ENCODE measurements at regions not wholly inside any gene's neighbourhood (a gene's known extent, or its start where the extent isn't known, plus 50 kb on each side); places are given as distances from the start of the nearest gene placed in this dataset.
"Not testable (repeated sequence)": the region's sequence is repeated elsewhere in the genome, so short reads cannot be mapped to it uniquely, and the experiment has no call there.

DNA sequence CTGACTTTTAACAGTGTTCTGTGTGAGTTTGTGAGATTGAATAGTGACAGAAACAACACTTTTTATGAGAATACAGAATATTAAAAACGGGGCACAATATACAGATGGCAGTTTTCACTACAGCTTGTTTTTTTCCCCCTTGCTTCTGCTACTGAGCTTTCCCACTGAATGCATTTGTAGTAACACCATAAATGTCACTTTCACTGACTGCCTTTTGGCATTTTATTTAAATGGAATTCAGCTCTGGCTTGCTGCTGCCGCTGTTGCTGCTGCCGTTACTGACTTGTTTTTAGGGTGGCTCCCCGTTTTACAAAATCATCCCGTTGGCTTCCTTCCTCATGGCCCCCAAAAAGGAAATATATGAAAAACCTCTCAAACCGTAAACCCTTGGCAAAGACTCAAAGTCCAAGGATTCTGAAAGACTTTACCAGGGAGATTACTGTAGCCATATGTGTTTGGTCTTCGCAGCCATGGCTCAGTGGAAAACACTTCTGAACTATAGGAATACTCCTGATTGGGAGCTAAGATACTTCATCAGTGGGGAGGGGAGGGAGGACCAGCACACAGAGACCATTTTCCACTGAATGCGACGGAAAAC, 151.0 kb downstream of the NUF2 start:
- no peak for DNase-seq (ENCODE audit: low read depth)

DNA sequence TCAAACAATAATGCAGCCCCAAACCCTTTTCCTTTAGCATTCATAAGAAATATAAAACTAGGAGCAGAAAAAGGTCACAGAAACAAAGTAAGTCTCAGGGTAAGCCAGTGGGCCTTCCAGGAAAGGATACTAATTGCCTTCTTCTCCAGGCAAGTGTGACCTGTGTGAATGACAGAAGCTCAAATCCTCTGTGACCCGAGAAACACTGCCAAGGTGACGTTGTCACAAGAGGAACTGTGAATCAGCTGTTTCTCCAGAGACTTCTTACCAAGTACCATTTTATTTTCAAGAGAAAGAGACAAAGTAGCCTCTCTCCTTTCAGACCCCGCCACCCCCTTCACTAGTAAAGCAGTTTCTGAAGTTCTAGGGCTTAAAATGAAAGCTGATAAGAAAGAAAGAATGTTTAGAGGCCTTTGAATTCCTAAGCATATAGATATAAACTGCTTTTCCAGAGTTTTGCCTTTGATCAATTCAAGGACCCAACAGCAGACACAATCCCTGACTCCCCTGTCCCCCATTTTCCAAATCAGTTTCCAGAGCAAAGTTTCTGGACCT, 155.6 kb downstream of the NUF2 start:
- no peak for DNase-seq (ENCODE audit: low read depth)

DNA sequence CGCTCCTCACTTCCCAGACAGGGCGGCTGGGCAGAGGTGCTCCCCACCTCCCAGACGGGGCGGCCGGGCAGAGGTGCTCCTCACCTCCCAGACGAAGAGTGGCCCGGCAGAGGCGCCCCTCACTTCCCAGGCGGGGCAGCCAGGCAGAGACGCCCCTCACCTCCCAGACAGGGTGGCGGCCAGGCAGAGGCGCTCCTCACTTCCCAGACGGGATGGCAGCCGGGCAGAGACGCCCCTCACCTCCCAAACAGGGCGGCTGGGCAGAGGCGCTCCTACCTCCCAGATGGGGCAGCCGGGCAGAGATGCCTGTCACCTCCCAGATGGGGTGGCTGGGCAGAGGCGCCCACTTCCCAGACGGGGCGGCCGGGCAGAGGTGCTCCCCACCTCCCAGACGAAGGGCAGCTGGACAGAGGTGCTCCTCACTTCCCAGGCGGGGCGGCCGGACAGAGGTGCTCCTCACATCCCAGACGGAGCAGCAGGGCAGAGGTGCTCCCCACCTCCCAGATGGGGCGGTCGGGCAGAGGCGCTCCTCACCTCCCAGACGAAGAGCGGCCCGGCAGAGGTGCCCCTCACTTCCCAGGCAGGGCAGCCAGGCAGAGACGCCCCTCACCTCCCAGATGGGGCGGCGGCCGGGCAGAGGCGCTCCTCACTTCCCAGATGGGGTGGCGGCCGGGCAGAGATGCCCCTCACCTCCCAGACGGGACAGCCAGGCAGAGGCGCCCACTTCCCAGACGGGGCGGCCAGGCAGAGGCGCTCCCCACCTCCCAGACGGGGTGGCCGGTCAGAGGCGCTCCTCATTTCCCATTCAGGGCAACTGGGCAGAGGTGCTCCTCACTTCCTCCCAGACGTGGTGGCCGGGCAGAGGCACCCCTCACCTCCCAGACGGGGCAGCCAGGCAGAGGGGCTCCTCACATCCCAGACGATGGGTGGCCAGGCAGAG, 176.9 kb downstream of the NUF2 start:
- not testable (repeated sequence) for DNase-seq (ENCODE audit: low read depth)

DNA sequence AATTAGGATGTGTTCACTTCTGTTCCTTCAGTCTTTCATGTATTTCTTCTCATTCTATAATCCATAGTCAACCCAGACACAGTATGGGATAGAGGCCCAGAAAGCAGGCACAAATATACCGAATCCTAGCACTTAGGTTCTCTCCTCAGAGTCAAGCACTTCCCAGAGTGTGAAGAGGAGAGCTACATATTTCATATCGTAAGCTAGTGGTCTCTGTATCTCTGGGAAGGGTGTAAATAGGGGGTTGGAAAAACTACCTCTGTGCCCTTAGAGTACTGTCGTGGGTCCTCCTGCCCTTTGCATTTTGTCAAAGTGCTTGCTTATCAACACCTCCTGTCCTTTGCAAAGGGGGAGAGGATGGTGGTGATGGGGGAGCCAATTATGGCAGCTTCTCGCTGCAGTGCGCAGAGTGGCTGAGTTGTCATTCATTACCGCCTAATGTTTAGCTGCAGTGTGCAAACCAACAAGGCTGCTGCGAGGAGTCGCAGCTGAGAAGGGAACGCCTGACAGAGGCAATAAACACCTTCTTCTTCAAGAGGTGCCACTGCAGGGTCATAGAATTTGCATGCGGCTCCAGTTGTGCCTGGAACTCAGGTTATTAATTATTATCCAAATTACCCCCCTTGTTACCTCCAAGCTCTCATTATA, 182.7 kb downstream of the NUF2 start:
- no peak for DNase-seq (ENCODE audit: low read depth)

DNA sequence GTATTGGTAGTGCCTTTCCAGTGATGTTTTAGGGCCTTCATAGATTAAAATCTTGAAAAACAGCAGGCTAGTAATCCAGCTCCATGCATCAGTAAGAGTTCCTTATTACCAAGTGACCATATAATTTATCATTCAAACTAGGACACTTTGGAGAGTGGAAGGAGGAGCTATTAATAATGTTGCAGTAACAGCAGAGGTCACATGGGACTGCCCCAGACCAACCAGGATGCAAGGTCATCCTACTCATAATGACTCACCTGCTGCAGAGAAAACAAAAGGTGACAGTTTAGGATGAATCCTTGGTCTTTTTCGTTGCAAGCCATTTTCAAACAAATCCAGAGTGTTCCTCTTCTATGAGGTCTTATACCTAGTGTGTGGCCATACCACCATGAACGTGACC, 187.4 kb downstream of the NUF2 start:
- DNase-seq (ENCODE audit: low read depth) = no peak

DNA sequence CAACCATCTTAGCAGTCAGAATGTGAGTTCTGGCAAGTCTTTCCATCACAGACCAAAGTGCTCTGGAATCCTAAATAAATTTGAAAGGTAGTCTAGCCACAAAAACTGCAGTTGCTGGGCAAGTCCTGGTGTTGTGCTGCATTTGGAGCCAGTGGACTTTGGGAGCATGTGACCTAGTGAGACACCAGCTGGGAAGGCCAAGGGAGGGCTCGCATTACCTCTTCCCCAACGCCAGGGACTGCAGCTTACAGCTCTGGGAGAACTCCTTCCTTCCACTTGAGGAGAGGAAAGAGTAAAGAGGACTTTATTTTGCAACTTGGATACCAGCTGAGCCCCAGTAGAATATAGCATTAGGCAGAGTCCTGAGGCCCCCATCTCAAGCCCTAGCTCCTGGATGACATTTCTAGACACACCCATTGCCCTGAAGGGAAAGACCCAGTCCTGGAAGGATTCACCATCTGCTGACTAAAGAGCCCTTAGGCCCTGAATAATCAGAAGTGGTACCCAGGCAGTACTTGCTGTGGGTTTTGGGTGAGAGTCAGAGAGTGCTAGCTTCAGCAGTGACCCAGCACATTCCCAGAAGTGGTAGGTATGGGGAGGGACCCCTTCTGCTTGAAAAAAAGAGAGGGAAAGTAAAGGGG, 190.7 kb downstream of the NUF2 start:
- DNase-seq (ENCODE audit: low read depth) = no peak

DNA sequence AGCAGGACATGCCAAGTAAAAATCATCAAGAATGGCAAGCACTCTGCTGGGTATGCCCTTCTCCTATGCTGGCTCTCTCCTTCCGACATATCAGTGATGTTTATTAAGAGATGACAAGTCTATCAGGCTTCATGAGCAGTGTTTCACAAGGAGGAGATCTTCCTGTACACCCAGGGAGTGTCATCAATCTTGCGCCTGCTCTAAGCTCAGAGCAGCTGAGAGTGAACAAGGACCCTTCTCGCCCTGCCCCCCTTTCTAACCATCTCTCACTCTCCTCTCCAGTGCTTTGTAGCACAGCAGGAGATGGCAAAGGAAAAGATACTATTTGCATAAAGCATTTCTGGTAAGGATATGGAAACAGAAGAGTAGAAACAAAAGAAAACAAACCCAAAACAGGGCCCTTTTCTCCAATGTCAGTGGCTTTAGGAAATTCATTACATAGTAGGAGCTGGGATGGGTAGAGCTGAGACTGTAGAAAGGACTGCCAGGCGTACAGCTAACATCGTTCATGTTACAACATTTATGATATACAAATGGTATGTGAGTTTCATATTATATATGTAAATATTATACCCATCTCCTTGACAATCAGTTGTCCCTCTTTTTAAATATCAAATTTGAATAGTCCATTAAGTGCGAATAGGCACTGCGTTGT, 201.7 kb downstream of the NUF2 start:
- DNase-seq (ENCODE audit: low read depth) = no peak

DNA sequence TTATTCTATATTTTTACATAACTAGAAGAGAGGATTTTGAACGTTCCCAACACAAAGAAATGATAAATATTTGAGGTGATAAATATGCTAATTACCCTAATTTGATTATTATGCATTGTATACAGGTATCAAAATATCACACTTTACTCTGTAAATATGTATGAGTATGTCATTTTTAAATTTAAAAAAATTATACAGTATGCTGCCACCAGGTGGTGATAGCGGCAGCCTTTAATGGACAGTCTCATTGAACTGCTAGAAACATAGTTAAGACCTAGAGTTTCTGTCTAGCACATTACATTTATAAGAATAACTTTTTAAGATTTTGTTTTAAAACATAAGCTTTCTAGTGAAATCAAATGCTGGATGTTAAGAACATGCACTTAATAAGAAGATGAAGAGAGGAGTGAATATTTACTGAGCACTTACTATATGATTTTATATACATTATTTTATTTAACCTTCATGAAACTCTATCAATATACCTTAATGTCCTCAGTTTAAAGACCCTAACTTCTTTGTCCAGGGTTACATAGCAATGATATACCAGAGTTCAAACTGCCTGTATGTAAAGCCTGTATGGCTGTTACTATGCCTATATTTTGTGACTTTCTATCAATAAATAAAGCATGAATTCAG, 207.1 kb downstream of the NUF2 start:
- DNase-seq (ENCODE audit: low read depth) = peak; percentile 5

DNA sequence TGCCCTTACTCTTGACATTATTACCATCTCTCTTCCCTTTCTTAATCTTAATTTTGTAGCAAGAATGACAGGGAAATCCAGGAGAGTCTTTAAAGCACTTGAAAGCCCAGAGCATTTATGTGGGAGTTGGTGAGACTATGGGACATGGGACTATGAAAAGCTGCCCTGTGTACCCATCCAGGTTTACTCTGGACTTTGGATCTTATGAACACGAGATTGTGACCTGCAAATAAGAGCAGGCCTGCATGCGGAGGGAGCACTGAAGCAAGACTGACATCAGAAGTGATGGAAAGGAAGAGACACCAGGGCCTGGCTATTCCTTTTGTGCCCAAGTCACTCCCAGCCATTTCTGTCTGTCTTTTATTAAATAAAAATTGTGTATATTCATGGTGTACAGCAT, 209.6 kb downstream of the NUF2 start:
- DNase-seq (ENCODE audit: low read depth) = no peak

DNA sequence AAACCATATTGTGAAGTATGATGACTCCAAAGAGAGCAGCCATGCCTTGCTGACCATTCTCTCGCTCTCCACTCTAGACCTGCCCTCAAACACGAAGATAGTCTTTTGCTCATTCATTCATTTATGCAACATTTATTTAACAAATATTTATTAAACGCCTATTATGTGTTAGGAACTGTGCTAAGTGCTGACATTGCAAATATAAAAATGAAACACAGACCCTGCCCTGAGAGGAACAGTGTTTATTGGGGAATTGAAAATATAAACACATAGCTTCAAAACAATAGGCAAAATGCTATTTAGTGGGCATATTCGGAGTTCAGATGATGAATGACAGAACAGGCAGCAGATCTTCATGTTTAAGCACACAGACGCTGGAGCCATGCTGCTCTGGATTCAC, 213.6 kb downstream of the NUF2 start:
- DNase-seq (ENCODE audit: low read depth) = no peak

DNA sequence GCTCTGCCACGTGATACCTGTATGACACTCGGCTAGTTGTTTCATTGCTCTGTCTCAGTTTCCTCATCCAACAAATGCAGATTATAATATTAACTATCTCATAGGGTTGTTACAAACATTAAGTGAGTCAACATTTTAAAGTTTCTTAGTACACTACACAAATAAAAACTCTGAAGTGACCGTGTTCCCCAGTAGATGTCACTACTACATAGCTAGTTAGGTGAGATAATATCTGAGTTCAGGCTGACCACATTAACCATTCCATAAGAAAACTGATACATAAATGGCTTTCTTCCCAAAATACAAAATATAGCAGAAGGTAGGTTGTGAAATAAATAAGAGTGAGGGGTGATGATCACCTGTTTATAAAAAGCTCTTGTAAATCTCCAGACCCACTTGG, 214.1 kb downstream of the NUF2 start:
- peak; percentile 55 for DNase-seq (ENCODE audit: low read depth)

DNA sequence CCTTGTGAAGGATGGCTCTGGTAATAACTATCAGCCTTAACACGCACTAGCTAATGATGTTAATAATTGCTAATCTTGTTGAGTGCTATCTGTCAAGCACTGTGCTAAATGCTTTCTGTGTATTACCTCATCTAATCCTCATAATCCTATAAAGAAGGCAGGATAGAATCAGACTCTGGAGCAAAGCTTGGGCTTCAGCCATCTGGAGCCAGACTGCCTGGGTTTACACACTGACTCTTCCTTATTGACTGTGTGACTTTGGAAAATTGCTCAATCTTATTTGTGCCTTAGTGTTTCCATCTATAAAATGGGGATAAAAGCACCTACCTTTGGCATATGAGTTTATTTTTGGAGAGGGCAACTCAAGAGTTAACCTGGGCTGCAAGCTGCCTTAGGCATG, 216.1 kb downstream of the NUF2 start:
- DNase-seq (ENCODE audit: low read depth) = no peak

DNA sequence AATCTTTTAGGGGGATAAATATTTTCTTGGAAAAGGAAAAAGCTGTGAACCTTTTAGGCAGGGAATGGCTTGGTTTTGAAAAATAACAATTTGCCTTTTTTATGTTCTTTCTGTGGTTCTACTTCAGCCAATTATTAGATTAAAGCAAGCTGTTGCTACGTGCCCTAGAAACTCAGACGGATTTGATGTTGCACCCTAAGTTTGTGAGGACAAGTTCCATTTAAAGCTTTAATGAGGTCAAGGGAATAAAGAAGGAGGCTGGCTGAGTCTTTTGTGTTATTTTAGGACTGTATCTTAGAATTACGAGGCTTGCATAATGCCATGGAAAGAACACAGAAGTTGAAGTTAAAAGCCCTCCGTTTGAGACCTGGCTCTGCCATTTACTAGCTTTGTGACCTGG, 216.9 kb downstream of the NUF2 start:
- DNase-seq (ENCODE audit: low read depth) = no peak

DNA sequence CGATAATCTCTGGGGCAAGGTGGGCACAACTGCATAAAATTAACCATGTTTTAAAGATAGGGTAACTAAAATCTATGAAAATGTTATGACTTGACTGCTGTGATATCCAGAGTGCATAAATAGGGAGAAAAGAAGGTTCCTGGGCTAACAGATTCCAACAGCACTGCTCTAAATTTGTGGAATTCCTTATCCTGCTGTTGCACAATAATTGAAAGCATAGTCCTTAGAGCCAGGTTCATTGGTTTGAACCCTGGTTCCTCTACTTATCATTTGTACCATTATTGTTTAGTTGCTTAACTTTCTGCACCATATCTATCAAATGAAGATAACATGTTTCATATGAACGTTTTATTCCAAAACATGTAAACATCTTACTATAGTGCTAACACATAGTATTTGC, 219.0 kb downstream of the NUF2 start:
- DNase-seq (ENCODE audit: low read depth) = no peak

DNA sequence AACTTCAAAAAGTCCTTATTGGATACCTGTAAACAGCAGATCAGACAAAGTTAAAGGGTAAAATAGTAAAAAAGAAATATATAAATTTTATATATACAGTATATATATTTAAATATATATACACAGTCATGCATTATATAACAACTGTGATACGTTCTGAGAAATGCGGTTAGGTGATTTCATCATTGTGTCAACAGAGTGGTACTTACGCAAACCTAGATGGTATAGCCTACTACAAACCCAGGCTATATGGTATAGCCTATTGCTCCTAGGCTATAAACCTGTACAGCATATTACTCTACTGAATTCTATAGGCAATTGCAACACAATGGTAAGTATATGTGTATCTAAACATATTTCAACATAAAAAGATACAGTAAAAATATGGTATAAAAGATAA, 222.7 kb downstream of the NUF2 start:
- no peak for DNase-seq (ENCODE audit: low read depth)

DNA sequence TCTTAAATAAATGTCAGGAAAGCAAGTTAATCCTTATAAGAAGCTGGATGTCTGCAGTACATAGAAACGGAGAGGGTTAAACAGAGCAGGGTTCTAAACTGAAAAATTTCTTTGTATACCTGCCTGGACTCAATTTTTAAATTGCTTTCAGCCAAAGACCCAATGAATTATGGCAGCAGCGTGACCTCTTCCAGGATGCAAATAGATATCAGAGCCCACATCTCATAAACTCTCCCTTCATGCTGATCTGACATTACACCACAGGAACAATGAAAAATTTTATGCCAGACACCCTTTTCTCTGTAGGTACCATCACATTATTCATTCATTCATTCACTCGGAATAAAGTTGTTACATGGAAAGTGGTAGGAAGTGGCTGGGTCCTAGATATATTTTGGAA, 236.4 kb downstream of the NUF2 start:
- no peak for DNase-seq (ENCODE audit: low read depth)

DNA sequence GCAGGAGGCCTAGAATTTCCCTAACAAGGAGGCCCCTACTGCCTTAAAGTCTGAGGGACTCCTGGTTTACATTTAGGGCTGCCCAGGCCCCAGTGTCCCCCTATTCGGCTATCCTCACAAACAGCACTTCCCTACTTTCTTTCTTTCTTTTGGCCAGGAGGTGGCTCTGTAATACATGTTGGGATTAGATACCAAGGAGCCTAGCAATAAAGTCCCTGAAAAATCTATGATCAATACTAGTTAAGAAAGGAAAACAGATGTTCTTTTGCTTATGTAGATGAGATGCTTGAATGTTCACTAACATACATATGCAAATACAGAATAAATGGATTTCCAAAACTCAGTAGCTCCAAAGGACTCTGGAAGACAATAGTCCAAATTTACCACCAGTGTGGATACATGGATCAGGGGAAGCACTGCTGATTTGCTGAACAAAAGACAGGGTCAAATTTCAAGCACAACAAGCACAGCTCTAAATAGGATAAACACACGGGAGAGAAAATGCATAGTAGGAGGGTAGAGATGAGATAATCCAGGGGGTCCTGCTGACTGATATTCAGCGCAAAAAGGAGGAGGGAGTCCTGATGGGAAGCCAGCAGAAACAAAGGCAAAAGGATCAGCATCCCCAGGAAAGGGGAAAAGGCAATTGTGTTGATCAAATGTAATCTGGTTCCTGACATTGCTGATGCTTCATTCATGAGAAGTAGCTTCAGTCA, 240.0 kb downstream of the NUF2 start:
- peak; percentile 28 for DNase-seq (ENCODE audit: low read depth)

DNA sequence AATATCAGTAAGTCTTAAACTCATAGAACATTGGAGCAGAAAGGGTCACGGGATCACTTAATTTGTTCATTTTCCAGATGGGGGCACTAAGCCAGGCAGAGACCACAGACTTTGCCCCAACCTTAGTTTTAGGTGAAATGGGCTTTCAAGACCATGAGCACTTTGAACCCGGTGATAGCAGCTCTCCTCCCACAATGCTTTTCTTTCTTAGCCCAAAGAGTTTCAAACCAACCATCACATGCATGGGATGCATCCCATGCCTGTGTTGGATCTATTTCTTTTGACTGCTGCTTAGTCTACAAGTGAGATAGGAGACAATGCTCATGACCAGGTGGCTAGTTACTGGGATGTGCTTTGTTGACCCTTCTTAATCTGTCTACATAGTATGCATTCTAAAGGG, 240.6 kb downstream of the NUF2 start:
- no peak for DNase-seq (ENCODE audit: low read depth)

DNA sequence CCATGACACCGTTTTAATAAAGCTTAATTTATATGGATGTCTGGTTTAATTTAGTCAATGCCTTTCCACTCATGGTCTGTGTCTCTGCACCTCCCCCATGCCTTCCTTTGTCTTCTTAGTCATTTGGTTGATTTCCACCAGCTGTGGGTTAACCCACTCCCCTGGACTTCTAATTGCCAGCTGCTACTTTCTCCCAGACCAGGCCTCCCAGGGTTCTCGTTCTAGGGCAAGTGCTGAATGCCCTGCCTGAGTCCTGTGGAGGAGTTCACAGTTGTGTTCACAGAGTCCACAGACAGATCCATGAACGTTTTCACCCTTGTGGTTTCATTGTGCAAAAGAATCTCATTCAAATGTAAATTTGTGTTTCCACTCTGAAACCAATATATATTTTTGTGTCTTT, 243.4 kb downstream of the NUF2 start:
- DNase-seq (ENCODE audit: low read depth) = no peak

DNA sequence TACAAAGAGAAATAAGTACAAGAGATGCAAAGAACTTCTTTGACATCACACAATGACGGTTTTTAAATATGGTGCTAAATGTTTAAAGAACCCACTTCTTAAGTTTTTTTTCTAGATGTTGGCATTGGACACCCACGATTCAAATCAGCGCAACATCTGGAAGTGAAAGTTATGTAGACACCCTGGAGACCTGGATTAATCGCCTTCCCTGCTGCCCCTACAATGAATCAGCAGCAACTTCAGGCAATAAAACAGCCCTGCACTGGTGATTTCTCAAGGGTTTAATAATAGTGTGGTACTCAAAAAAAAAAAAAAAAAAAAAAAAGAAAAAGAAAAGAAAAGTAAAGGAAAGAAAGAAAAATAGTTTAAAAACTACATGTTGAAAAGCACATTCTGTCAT, 248.3 kb downstream of the NUF2 start:
- no peak for DNase-seq (ENCODE audit: low read depth)

DNA sequence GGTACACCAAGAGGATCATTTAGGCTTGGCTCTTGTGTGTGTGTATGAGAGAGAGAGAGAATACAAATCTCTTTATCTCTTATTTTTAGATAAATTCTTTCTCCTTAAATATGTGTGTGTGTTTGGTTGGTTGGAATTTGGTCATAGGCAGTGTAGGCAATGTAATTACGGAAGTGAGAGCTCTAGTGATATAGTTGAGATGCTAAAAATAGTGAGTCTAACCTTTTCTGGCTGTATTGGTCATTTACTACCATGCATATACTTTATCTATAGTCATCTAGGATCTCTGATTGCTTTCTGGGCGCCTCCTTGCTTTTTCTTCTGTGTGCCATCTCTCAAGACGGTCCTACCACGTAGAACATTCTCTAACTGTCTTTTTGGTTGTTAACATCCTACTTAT, 250.2 kb downstream of the NUF2 start:
- DNase-seq (ENCODE audit: low read depth) = no peak
